Mucosa of descending colon (tissue), 3 donors: ENCODE measurements at regions not wholly inside any gene's neighbourhood (a gene's known extent, or its start where the extent isn't known, plus 50 kb on each side); places are given as distances from the start of the nearest gene placed in this dataset.
A peak's percentile ranks its signal among the peaks of the same experiment; 100 is the strongest.

Experiments used
- ATAC-seq: fragments of 200-7000 bp; cut with Tn5 transposase; one replicate; pipeline ENCODE4 v1.9.1; 2020; ENCODE audit warnings: mild to moderate bottlenecking, moderate library complexity
- DNase-seq, 3 donors: peaks; one replicate each; pipeline ENCODE4 v3.0.0-alpha.2; 2020
- H3K36me3 ChIP-seq: fragments of 200-600 bp; one replicate; pipeline ENCODE4 v1.8.0; 2021; ENCODE audit warnings: low read depth, mild to moderate bottlenecking
- H3K4me1 ChIP-seq: fragments of 200-600 bp; one replicate; pipeline ENCODE4 v1.8.0; 2021; ENCODE audit warnings: low read depth, mild to moderate bottlenecking
- H3K4me3 ChIP-seq: fragments of 200-600 bp; one replicate; pipeline ENCODE4 v1.8.0; 2021; ENCODE audit warnings: mild to moderate bottlenecking
- H3K9me3 ChIP-seq: fragments of 200-600 bp; one replicate; pipeline ENCODE4 v1.8.0; 2021; ENCODE audit warnings: mild to moderate bottlenecking
- intact Hi-C, 2 donors: fragments of 100-400 bp; cut with DNase I in 1 of 2; cut with micrococcal nuclease in 1 of 2; formaldehyde crosslinking; loops; one replicate each; pipeline versions ENCODE4 v1.11.0 to v1.11.1; 2022; cut with DNase I, micrococcal nuclease
- TF ChIP-seq, protein P1 (sequence below): fragments of 200-600 bp; IDR thresholded peaks from one replicate; pipeline ENCODE4 v1.8.0; 2022; ENCODE audit warnings: antibody characterized with exemption, mild to moderate bottlenecking
- donor health status: DM: no; HTN: no; CAD: no; lungs with moderate emphysema.
- donor health status: DM: no; HTN: no; CAD: no.
- donor health status: DM: no; HTN: yes; CAD: no.

GRCh38 chr5:61854531-61854930 is 451.5 kb upstream of the KIF2A start:
- intact Hi-C loops: no loop called here
- ATAC-seq (no peak), DNase-seq (no peak)
- Histone ChIP-seq H3K36me3 (no peaks in the 10 kb centered on the region), H3K9me3 (no peaks in the 10 kb centered on the region), H3K4me3 (no peak overlapping the region), H3K4me1 (no peaks in the 10 kb centered on the region)
- TF ChIP-seq, protein P1, sequence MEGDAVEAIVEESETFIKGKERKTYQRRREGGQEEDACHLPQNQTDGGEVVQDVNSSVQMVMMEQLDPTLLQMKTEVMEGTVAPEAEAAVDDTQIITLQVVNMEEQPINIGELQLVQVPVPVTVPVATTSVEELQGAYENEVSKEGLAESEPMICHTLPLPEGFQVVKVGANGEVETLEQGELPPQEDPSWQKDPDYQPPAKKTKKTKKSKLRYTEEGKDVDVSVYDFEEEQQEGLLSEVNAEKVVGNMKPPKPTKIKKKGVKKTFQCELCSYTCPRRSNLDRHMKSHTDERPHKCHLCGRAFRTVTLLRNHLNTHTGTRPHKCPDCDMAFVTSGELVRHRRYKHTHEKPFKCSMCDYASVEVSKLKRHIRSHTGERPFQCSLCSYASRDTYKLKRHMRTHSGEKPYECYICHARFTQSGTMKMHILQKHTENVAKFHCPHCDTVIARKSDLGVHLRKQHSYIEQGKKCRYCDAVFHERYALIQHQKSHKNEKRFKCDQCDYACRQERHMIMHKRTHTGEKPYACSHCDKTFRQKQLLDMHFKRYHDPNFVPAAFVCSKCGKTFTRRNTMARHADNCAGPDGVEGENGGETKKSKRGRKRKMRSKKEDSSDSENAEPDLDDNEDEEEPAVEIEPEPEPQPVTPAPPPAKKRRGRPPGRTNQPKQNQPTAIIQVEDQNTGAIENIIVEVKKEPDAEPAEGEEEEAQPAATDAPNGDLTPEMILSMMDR: no peak

- H3K4me1 ChIP-seq: no peaks in the 10 kb centered on the region
- intact Hi-C loops: no loop called here
- H3K9me3 ChIP-seq: no peaks in the 10 kb centered on the region
- H3K4me3 ChIP-seq: no peak overlapping the region
- no peaks in the 10 kb centered on the region for H3K36me3 ChIP-seq
- no peak for ATAC-seq
- TF ChIP-seq, protein P1: no peak
- no peak for DNase-seq
These were observed 445.0 kb upstream of the KIF2A start for GRCh38 chr5:61860978-61861377.

GRCh38 chr5:61866930-61867329 is 439.1 kb upstream of the KIF2A start:
- peaks cover 5% of the 10 kb centered on the region for H3K9me3 ChIP-seq
- ATAC-seq: peak; percentile 17
- no peaks in the 10 kb centered on the region for H3K36me3 ChIP-seq
- intact Hi-C loops: no loop called here
- no peak overlapping the region for H3K4me3 ChIP-seq
- TF ChIP-seq, protein P1: no peak
- no peak for DNase-seq
- no peaks in the 10 kb centered on the region for H3K4me1 ChIP-seq

GRCh38 chr5:61869333-61869732 is 436.7 kb upstream of the KIF2A start:
- no peak for ATAC-seq
- DNase-seq: no peak
- Histone ChIP-seq H3K9me3 (peaks cover 9% of the 10 kb centered on the region), H3K4me1 (no peaks in the 10 kb centered on the region), H3K4me3 (no peak overlapping the region), H3K36me3 (no peaks in the 10 kb centered on the region)
- intact Hi-C loops: no loop called here
- TF ChIP-seq, protein P1: no peak

DNA sequence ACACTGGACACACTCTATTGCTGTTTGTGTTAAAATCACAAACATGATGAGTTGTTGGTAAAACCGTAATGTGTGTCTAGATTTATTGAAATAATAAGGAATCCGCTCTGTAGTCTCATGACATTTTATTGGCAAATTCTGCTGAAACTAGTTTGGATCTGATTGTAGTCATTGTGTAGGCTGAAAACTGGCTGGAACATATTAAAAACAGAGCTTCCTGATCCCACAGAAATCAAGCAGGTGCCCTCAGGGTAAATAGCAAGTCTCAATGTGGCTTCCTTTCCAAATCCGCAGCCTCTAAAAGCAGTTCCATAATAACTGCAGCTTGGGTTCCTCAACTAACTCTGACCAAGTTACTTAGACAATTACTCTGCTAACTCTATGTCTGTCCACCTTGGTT is 427.5 kb upstream of the KIF2A start:
- H3K4me3 ChIP-seq: no peak overlapping the region
- DNase-seq (no peak), ATAC-seq (no peak)
- H3K9me3 ChIP-seq: no peaks in the 10 kb centered on the region
- intact Hi-C loops: no loop called here
- H3K36me3 ChIP-seq: no peaks in the 10 kb centered on the region
- TF ChIP-seq, protein P1: no peak
- H3K4me1 ChIP-seq: no peaks in the 10 kb centered on the region

DNA sequence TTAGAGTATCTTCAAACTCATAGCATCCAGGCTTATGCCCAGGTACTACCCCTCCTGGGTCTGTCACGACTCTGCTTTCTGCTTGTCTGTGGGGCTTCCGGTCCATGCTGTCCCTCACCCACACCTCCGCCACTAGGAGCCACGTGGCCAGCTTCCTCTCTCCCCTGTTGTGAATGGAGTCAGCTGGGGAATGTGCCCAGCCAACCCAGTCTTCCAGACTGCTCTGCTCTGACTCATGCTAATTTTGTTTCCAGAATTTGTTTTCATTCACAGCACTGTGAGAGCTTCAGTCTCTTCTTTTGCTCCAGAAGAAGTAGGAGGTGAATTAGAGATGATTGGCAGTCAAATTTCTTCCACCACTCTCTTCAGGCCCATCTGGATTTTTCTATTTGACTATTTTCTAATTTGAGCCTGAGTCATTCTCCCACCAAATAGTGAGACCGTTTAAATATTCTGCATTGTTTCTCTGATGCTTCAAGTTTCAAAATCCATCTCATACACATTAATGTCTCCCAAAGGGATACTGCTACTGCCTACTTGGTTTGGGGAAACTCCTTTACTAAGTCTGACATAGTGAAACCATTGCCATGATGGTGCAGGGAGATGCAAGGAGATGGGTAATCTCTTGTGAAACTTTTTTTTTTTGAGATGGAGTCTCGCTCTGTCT is 424.1 kb upstream of the KIF2A start:
- no peaks in the 10 kb centered on the region for H3K4me1 ChIP-seq
- H3K36me3 ChIP-seq: no peaks in the 10 kb centered on the region
- intact Hi-C loops: no loop called here
- H3K9me3 ChIP-seq: no peaks in the 10 kb centered on the region
- TF ChIP-seq, protein P1: no peak
- DNase-seq (no peak), ATAC-seq (no peak)
- no peak overlapping the region for H3K4me3 ChIP-seq
